ENCODE measurements at regions not wholly inside any gene's neighbourhood (a gene's known extent, or its start where the extent isn't known, plus 50 kb on each side); places are given as distances from the start of the nearest gene placed in this dataset.

GRCh38 chr2:223363085-223363484 is 239.1 kb downstream of the SCG2 start (continued):
- TF ChIP-seq PHF8 (conservative IDR thresholded peaks at IDR 0.05; ENCODE audit: low read depth, low read length) (no peak), EGR1 (IDR thresholded peaks at IDR 0.05; ENCODE audit: borderline replicate concordance, low read depth, low read length) (no peak), GABPA (IDR thresholded peaks at IDR 0.05; ENCODE audit: borderline replicate concordance, insufficient read depth, low read length) (no peak), ATF3 (IDR thresholded peaks at IDR 0.05; ENCODE audit: insufficient read depth, low read depth, low read length) (no peak)

All from H1 (cell line).